A549 (cell line): ENCODE measurements at regions not wholly inside any gene's neighbourhood (a gene's known extent, or its start where the extent isn't known, plus 50 kb on each side); places are given as distances from the start of the nearest gene placed in this dataset.
A peak's percentile ranks its signal among the peaks of the same experiment; 100 is the strongest.

Source experiments
- ATAC-seq, 2 experiments: fragments of 200-7000 bp in 1 of 2; fragments of >200 bp in 1 of 2; cut with Nextera tagmentation in 1 of 2; cut with Tn5 transposase in 1 of 2; 3 replicates each; pipeline versions ENCODE4 v1.8.0 to v1.9.1; 2018 to 2020; ENCODE audit warnings: mild to moderate bottlenecking in 1 of 2, moderate library complexity in 1 of 2
- CTCF ChIA-PET: fragments of 300-600 bp; sonication (Branson Sonifier 250); formaldehyde crosslinking; extraction: SDS; loops from one replicate; lab custom pipeline; 2021; ENCODE audit warnings: antibody characterized with exemption, inconsistent platforms; lab: Yijun Ruan, JAX
- POLR2A ChIA-PET: fragments of 350-600 bp; formaldehyde crosslinking; extraction: SDS; loops from one replicate; lab custom pipeline; 2021; ENCODE audit warnings: antibody characterized with exemption, inconsistent platforms; lab: Yijun Ruan, JAX
- DNase-seq, 2 experiments: peaks; one replicate each; pipeline versions ENCODE4 v3.0.0 to v3.0.0-alpha.2; 2011 to 2016; ENCODE audit warnings: low read depth in 1 of 2, low spot score in 1 of 2
- FAIRE-seq: peaks from 2 replicates; lab custom pipeline; 2011; peaks lifted over from hg19 to GRCh38; lab: Jason Lieb, UNC
- H3K27ac ChIP-seq, 2 experiments: fragments of >200 bp; sonication (Bioruptor Twin); formaldehyde crosslinking; 3 replicates each; pipeline ENCODE4 v1.5.1; 2016 to 2017
- H3K4me1 ChIP-seq: fragments of >200 bp; sonication (Bioruptor Twin); formaldehyde crosslinking; 3 replicates; pipeline ENCODE4 v1.6.1; 2016
- H3K4me2 ChIP-seq: fragments of >200 bp; sonication (Bioruptor Twin); formaldehyde crosslinking; 3 replicates; pipeline ENCODE4 v1.6.1; 2016
- H3K4me3 ChIP-seq: fragments of >200 bp; sonication (Bioruptor Twin); formaldehyde crosslinking; 3 replicates; pipeline ENCODE4 v1.5.1; 2016
- H3K9me3 ChIP-seq: fragments of >200 bp; sonication (Bioruptor Twin); formaldehyde crosslinking; 3 replicates; pipeline ENCODE4 v1.6.1; 2016
- CBX8 ChIP-seq: fragments of 200-600 bp; sonication (generic); IDR thresholded peaks from 2 replicates; pipeline ENCODE4 v1.6.1; 2016
- EHF ChIP-seq: fragments of 250-450 bp; sonication (Bioruptor Pico); IDR thresholded peaks from 2 replicates; pipeline ENCODE4 v1.5.0; 2020; ENCODE audit warnings: mild to moderate bottlenecking
- HEYL ChIP-seq: fragments of 250-450 bp; sonication (Bioruptor Pico); IDR thresholded peaks from 2 replicates; pipeline ENCODE4 v1.8.0; 2021; ENCODE audit warnings: mild to moderate bottlenecking, moderate library complexity
- HOXB5 ChIP-seq: fragments of 250-450 bp; sonication (Bioruptor Pico); IDR thresholded peaks from 2 replicates; pipeline ENCODE4 v1.5.0; 2020; ENCODE audit warnings: mild to moderate bottlenecking, moderate library complexity
- PHF8 ChIP-seq: fragments of 200-600 bp; sonication (generic); IDR thresholded peaks from 2 replicates; pipeline ENCODE4 v1.6.1; 2016; ENCODE audit warnings: low read depth, mild to moderate bottlenecking, antibody characterized with exemption, moderate library complexity, borderline replicate concordance
- POLR2A ChIP-seq: IDR thresholded peaks from 2 replicates; pipeline ENCODE4 v1.6.1; 2012; ENCODE audit warnings: mild to moderate bottlenecking, low read length
- REST ChIP-seq: fragments of 200-600 bp; sonication (generic); IDR thresholded peaks from 2 replicates; pipeline ENCODE4 v1.6.1; 2016; ENCODE audit warnings: antibody characterized with exemption, mild to moderate bottlenecking, moderate library complexity
- SREBF2 ChIP-seq: fragments of 450-650 bp; IDR thresholded peaks from 2 replicates; pipeline ENCODE4 v1.6.1; 2014; ENCODE audit warnings: mild to moderate bottlenecking, moderate library complexity
- ZFP36 ChIP-seq: fragments of 450-650 bp; IDR thresholded peaks from 2 replicates; pipeline ENCODE4 v1.6.1; 2014; ENCODE audit warnings: borderline replicate concordance; ENCODE audit not compliant: partially characterized antibody
- WGBS: methylation state at CpG from one replicate; pipeline ENCODE4 v1.1.6; 2017; ENCODE audit errors: missing lambda C conversion rate; 5-methylcytosine and 5-hydroxymethylcytosine counted together
- TF ChIP-seq, protein P1 (sequence below): fragments of >200 bp; sonication (Bioruptor Twin); formaldehyde crosslinking; IDR thresholded peaks from 2 replicates; pipeline ENCODE4 v1.6.1; 2016

- 77% methylated on average over 10 of the region's 12 CpGs for WGBS
- DNase-seq: no peak
- Histone ChIP-seq H3K27ac (no peak overlapping the region), H3K4me1 (no peaks in the 10 kb centered on the region), H3K9me3 (no peaks in the 10 kb centered on the region), H3K4me2 (no peak overlapping the region), H3K4me3 (no peak overlapping the region)
- no peak; a peak in 1 of 6 replicates for ATAC-seq
- ChIA-PET CTCF (interaction anchor here (1.1 to 5.2 kb wide), 6 partner anchors 10 to 325 kb away, joined by 3 to 23 read pairs (median 4); no protein-coding TSS in a partner anchor), POLR2A (no interaction called here)
- no peak for TF ChIP-seq SREBF2
- TF ChIP-seq HOXB5 (CRISPR knock-in tag): no peak
- TF ChIP-seq POLR2A: no peak
- no peak for TF ChIP-seq CBX8
- TF ChIP-seq EHF (CRISPR knock-in tag): no peak
- TF ChIP-seq, all 56 proteins: peak for 0
- no peak for FAIRE-seq
Observed at GRCh38 chr16:85290626-85291301, 178.5 kb upstream of the CIBAR2 start.

DNA sequence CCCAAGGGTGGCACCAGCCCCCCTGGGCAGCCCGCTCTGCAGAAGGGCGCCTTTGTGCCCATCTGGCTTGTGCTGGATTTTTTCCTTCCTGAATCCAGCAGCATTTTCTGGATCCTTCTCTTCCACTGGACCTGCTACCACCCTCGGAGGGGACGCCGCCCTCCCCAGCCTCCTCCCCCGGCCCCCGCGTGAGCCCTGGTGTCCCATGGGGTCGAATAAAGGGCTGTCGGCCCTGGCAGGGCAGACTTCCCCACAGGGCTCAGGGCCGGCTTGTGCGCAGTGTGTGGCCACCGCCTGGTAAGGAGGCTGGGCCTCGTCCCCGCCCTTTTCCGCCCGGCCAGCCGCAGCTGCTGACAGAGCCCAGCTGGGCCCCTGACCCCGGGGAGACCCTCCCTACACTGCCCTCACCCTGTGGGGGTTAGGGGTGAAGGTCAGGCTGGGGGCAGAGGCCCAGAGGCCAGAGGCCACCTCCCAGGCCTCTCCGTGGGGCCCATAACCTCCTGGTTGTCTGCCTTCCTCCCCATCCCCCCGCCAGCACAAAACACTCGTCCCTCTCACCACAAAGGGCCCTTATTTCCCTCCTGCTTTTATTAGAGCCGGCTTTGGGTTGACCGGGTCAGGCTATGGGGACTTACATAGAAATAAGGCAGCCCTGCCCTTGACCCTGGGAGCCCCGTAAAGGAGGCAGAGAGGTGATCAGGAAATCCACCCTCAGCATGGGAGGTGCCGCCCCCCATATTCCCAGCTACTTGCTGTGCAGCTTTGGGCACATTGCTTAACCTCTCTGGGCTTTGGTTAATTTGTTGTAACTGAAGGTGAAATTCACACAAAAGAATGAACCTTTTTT, 179.3 kb upstream of the CIBAR2 start:
- ATAC-seq (no peak), DNase-seq (no peak), FAIRE-seq (no peak)
- POLR2A ChIA-PET: no interaction called here
- Histone ChIP-seq H3K4me3 (no peak overlapping the region), H3K4me2 (no peak overlapping the region), H3K27ac (no peak overlapping the region), H3K9me3 (no peaks in the 10 kb centered on the region), H3K4me1 (peaks cover 3% of the 10 kb centered on the region; the same call in 2 of the 3 replicates)
- CTCF ChIA-PET: interaction anchor here (1.1 to 5.2 kb wide), 4 partner anchors 11 to 324 kb away, joined by 3 to 23 read pairs (median 6); no protein-coding TSS in a partner anchor
- TF ChIP-seq ZFP36 (peak; percentile 79), HEYL (CRISPR knock-in tag) (no peak)
- WGBS: 89% methylated on average over 20 of the region's 26 CpGs

DNA sequence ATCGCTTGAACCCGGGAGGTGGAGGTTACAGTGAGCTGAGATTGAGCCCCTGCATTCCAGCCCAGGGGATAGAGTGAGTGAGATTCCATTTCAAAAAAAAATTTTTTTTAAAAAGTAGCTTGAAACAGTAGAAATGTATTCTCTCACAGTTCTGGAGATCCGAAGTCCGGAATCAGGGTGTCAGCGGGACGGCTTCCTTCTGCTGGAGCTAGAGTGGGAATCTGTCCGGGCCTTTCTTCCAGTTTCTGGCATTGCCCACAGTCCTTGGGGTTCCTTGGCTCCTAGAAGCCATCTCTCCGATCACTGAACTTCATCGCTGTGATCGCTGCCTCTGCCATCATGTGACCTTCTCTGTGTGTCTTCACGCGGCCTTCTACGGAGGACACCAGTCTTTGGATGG, 181.2 kb upstream of the CIBAR2 start:
- POLR2A ChIA-PET: no interaction called here
- H3K9me3 ChIP-seq: no peaks in the 10 kb centered on the region
- WGBS: 94% methylated on average over 13 of the region's 13 CpGs

More for the DNA sequence above, 181.2 kb upstream of the CIBAR2 start:
- no peak for FAIRE-seq
- Histone ChIP-seq H3K4me3 (no peak overlapping the region), H3K27ac (no peak overlapping the region), H3K4me1 (peaks cover 7% of the 10 kb centered on the region; the same call in 2 of the 3 replicates), H3K4me2 (no peak overlapping the region)
- CTCF ChIA-PET: interaction anchor here (1.2 kb wide), 1 partner anchor 18 kb away, joined by 4 read pairs; no protein-coding TSS in a partner anchor
- ATAC-seq: no peak
- DNase-seq: no peak
- TF ChIP-seq PHF8 (no peak), REST (no peak)
- TF ChIP-seq, protein P1, sequence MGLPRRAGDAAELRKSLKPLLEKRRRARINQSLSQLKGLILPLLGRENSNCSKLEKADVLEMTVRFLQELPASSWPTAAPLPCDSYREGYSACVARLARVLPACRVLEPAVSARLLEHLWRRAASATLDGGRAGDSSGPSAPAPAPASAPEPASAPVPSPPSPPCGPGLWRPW: no peak
